Testis (tissue), 2 donors: ENCODE measurements at regions not wholly inside any gene's neighbourhood (a gene's known extent, or its start where the extent isn't known, plus 50 kb on each side); places are given as distances from the start of the nearest gene placed in this dataset.

ENCODE experiments used
- CTCF ChIP-seq, 3 experiments: fragments of 450-650 bp in 2 of 3; fragments of 200-600 bp in 1 of 3; sonication (generic) in 1 of 3; IDR thresholded peaks; one replicate each; pipeline ENCODE4 v1.5.1; 2016 to 2019; ENCODE audit warnings: antibody characterized with exemption in 3 of 3, mild to moderate bottlenecking in 2 of 3, moderate library complexity in 1 of 3
- POLR2A ChIP-seq: fragments of 450-650 bp; IDR thresholded peaks from one replicate; pipeline ENCODE4 v1.6.1; 2017; ENCODE audit warnings: antibody characterized with exemption, mild to moderate bottlenecking, moderate library complexity

- TF ChIP-seq POLR2A = no peak
- no peak for TF ChIP-seq CTCF (IDR thresholded peaks at IDR 0.05)
These were observed 59.6 kb upstream of the SERPINE2 start for GRCh38 chr2:224098481-224099230.
